ENCODE measurements at regions not wholly inside any gene's neighbourhood (a gene's known extent, or its start where the extent isn't known, plus 50 kb on each side); places are given as distances from the start of the nearest gene placed in this dataset.

DNA sequence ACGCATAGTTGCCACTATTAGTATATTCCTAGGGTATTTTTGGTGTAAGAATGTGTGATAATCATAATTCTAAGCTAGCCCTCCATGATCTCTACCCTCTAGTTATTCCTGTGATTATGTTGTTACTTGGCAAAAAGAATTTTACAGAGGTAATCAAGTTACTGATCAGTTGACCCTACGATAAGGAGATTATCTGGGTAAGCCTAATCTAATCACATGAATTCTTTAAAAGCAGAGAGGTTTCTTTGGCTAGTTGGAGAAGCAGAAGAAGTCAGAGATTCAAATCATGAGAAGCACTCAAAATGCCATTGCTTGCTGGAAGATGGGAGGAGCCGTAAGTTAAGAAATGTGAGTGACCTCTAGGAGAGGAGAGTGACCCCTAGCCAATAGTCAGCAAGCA, 72.7 kb downstream of the RPE65 start:
- intact Hi-C loops (cut with micrococcal nuclease) = no loop called here
- Histone ChIP-seq H3K9me3 (ENCODE audit: control insufficient read depth, insufficient read depth, low read length) (no peaks in the 10 kb centered on the region), H3K4me2 (ENCODE audit: low read depth, low read length) (no peak overlapping the region), H3K56ac (ENCODE audit: extremely low read depth, insufficient read depth, low read length) (no peak overlapping the region), H3K23ac (ENCODE audit: low read depth, low read length) (no peak overlapping the region; the same call in 1 of the 2 replicates), H2AFZ (replicated peaks; ENCODE audit: low read length, poor library complexity) (no peak overlapping the region), H3K79me1 (ENCODE audit: low read depth in 1 of 2, low read length in 2 of 2) (no peaks in the 10 kb centered on the region), H4K20me1 (ENCODE audit: insufficient read depth, low read length) (no peaks in the 10 kb centered on the region), H2BK120ac (ENCODE audit: low read depth, low read length) (no peak overlapping the region; the same call in 1 of the 2 replicates), H3K4ac (ENCODE audit: low read depth, low read length) (no peak overlapping the region; the same call in 1 of the 2 replicates), H4K5ac (ENCODE audit: low read depth, low read length) (no peak overlapping the region), H3K4me1 (ENCODE audit: control insufficient read depth, insufficient read depth, low read length) (peaks cover 12% of the 10 kb centered on the region), H3K4me3 (ENCODE audit: insufficient read depth, low read depth, low read length) (no peak overlapping the region), H2AK5ac (ENCODE audit: low read depth, low read length) (no peak overlapping the region), H3K9ac (ENCODE audit: low read depth, low read length) (no peak overlapping the region), H3K36me3 (ENCODE audit: control insufficient read depth, insufficient read depth, low read length) (no peaks in the 10 kb centered on the region), H3K27me3 (ENCODE audit: control insufficient read depth, insufficient read depth, low read length) (no peaks in the 10 kb centered on the region), H4K8ac (ENCODE audit: low read depth in 2 of 2, low read length in 2 of 2) (0 out of 4 replicates have a peak overlapping the region, but pooled peaks of 1 of the 2 experiments have one; percentile 11), H2BK5ac (ENCODE audit: low read depth, low read length, poor library complexity, severe bottlenecking) (no peak overlapping the region), H3K27ac (ENCODE audit: insufficient read depth, low read length) (no peak overlapping the region), H3K18ac (ENCODE audit: low read depth, low read length) (no peak overlapping the region), H2BK15ac (ENCODE audit: low read depth, low read length) (no peak overlapping the region), H4K91ac (ENCODE audit: insufficient read depth, low read depth, low read length) (no peak overlapping the region), H3K14ac (replicated peaks; ENCODE audit: low read depth, low read length) (no peak overlapping the region), H2BK20ac (ENCODE audit: low read depth, low read length) (0 out of 2 replicates have a peak overlapping the region, but pooled peaks have one; percentile 20), H3K9me1 (ENCODE audit: insufficient read depth, low read length) (no peaks in the 10 kb centered on the region), H2AK9ac (replicated peaks; ENCODE audit: low read depth, low read length, poor library complexity) (no peak overlapping the region)
- no CpG with 5 or more reads among the region's 3 CpGs for WGBS, 2 experiments (ENCODE audit: extremely low coverage in 2 of 2, insufficient read length in 1 of 2)
- ATAC-seq (ENCODE audit: low read depth) (no peak), DNase-seq (no peak)
- CTCF ChIA-PET = interaction anchor here (0.9 to 1.3 kb wide), 2 partner anchors 56 to 66 kb away, joined by 3 read pairs; no protein-coding TSS in a partner anchor
- POLR2A ChIA-PET (ENCODE audit: unreplicated experiment) = no interaction called here
- dilution Hi-C loops (cut with HindIII; ENCODE audit: low sequenced_read_pairs, unreplicated experiment) = no loop called here
- no TSS peak for BruUV-seq (replicated peaks)
- TF ChIP-seq MAFK (IDR thresholded peaks at IDR 0.05; ENCODE audit: low read depth, low read length) (no peak), MAZ (IDR thresholded peaks at IDR 0.05; ENCODE audit: borderline replicate concordance, low read depth, low read length) (no peak), NFE2L2 (IDR thresholded peaks at IDR 0.05; ENCODE audit: low read depth, low read length) (no peak), FOS (IDR thresholded peaks at IDR 0.05; ENCODE audit: low read depth, low read length) (no peak), USF2 (IDR thresholded peaks at IDR 0.05; ENCODE audit: low read depth, low read length) (no peak), MXI1 (IDR thresholded peaks at IDR 0.05; ENCODE audit: borderline replicate concordance, low read depth, low read length) (no peak)
- TF ChIP-seq, protein P1, sequence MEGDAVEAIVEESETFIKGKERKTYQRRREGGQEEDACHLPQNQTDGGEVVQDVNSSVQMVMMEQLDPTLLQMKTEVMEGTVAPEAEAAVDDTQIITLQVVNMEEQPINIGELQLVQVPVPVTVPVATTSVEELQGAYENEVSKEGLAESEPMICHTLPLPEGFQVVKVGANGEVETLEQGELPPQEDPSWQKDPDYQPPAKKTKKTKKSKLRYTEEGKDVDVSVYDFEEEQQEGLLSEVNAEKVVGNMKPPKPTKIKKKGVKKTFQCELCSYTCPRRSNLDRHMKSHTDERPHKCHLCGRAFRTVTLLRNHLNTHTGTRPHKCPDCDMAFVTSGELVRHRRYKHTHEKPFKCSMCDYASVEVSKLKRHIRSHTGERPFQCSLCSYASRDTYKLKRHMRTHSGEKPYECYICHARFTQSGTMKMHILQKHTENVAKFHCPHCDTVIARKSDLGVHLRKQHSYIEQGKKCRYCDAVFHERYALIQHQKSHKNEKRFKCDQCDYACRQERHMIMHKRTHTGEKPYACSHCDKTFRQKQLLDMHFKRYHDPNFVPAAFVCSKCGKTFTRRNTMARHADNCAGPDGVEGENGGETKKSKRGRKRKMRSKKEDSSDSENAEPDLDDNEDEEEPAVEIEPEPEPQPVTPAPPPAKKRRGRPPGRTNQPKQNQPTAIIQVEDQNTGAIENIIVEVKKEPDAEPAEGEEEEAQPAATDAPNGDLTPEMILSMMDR (conservative IDR thresholded peaks at IDR 0.05; ENCODE audit: low read depth, low read length) = no peak
- TF ChIP-seq, protein P2, sequence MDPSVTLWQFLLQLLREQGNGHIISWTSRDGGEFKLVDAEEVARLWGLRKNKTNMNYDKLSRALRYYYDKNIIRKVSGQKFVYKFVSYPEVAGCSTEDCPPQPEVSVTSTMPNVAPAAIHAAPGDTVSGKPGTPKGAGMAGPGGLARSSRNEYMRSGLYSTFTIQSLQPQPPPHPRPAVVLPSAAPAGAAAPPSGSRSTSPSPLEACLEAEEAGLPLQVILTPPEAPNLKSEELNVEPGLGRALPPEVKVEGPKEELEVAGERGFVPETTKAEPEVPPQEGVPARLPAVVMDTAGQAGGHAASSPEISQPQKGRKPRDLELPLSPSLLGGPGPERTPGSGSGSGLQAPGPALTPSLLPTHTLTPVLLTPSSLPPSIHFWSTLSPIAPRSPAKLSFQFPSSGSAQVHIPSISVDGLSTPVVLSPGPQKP (IDR thresholded peaks at IDR 0.05; ENCODE audit: borderline replicate concordance, low read depth, low read length) = no peak
- in situ Hi-C loops (cut with MboI; ENCODE audit: low sequenced_read_pairs) = no loop called here

Measured in IMR-90 (cell line).